ENCODE measurements at regions not wholly inside any gene's neighbourhood (a gene's known extent, or its start where the extent isn't known, plus 50 kb on each side); places are given as distances from the start of the nearest gene placed in this dataset.

DNA sequence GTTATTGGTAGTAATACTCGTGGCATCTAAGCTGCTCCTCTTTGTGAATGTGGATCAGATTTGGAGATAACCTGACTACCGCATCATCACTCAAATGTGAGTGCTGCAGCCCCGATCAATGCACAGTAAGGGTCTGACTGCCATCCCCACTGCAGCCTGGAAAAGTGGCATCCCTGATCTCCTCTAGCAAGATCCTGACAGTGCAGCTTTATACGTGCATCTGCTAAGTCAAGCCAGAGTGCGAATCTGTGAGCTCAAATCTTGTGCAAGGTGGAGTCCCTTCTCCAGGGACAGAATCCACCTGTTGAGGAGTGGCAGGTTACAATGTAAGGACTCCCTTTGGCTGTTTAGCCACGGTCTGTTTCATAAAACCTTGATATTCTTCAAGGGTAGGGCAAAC lies 215.0 kb upstream of the EXOC2 start:
- Mint-ChIP-seq H3K36me3 (ENCODE audit: low read depth) (no peaks in the 10 kb centered on the region), H3K4me3 (ENCODE audit: unreplicated experiment) (no peak overlapping the region), H3K4me1 (ENCODE audit: low read depth) (peaks cover 4% of the 10 kb centered on the region), H3K9me3 (ENCODE audit: low read depth) (no peaks in the 10 kb centered on the region), H3K27ac (ENCODE audit: unreplicated experiment) (no peak overlapping the region), H3K27me3 (ENCODE audit: low read depth) (peaks cover 20% of the 10 kb centered on the region)
- TF ChIP-seq CTCF (IDR thresholded peaks at IDR 0.05) = no peak
- DNase-seq (ENCODE audit: low spot score) = no peak

DNA sequence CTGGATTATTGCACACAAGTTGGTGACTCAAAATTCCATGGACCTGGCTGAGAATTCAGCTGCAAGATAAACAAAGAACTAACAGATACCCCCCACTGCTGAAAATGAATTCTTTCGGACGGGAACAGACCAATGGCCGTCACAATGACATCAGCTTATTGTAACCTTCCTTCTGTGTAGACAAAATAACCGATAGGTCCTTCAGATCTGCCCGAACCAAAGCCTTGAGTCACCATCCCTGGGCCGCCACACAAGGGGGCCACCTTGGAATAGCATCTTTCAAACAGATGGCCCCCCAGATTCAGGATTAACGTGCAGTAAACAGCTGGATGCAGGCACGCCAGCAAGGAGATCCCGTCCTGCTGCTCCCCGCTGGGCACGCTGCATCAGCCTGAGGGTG lies 214.0 kb upstream of the EXOC2 start:
- no peaks in the 10 kb centered on the region for H3K9me3 Mint-ChIP-seq (ENCODE audit: low read depth)
- no peak overlapping the region for H3K27ac Mint-ChIP-seq (ENCODE audit: unreplicated experiment)
- H3K27me3 Mint-ChIP-seq (ENCODE audit: low read depth) = peaks cover 17% of the 10 kb centered on the region
- no peak for DNase-seq (ENCODE audit: low spot score)
- no peaks in the 10 kb centered on the region for H3K36me3 Mint-ChIP-seq (ENCODE audit: low read depth)
- no peak for TF ChIP-seq CTCF (IDR thresholded peaks at IDR 0.05)
- H3K4me1 Mint-ChIP-seq (ENCODE audit: low read depth) = peaks cover 4% of the 10 kb centered on the region
- H3K4me3 Mint-ChIP-seq (ENCODE audit: unreplicated experiment) = no peak overlapping the region

DNA sequence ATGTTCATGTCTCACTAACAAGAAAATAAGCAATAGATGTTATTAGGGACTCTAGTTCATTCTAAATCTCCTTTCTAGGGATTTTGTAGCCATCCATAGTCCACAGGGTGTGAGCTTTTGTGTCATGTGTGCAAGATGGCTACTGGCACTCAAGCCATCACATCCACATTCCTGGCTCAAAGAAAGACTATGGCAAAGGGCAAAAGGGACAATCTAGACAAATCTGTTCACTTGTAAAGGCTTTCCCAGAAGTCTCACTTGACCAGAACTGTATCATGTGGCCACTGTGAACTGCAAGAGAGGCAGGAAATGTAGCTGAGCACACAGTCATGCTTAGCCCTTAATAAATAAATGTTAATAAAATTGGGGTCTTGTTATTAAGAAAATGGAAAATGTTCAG lies 212.6 kb upstream of the EXOC2 start:
- H3K4me1 Mint-ChIP-seq (ENCODE audit: low read depth) = peaks cover 4% of the 10 kb centered on the region
- DNase-seq (ENCODE audit: low spot score) = no peak

DNA sequence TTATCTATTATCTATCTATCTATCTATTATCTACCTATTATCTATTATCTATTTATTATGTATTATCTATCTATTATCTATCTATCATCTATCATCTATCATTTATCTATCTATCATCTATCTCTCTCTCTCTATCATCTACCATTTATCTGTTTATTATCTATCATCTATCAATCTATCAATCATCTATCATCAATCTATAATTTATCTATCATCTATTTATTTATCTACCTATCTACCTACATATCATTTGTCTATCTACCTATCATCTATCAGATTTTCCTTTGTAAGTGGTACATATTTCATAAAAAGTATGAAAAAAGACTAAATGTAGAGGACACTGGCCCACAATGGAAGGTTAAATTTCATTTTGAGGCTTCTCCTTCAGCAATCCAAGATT lies 212.1 kb upstream of the EXOC2 start:
- Mint-ChIP-seq H3K4me3 (ENCODE audit: unreplicated experiment) (no peak overlapping the region), H3K27ac (ENCODE audit: unreplicated experiment) (no peak overlapping the region), H3K9me3 (ENCODE audit: low read depth) (no peaks in the 10 kb centered on the region), H3K36me3 (ENCODE audit: low read depth) (no peaks in the 10 kb centered on the region), H3K4me1 (ENCODE audit: low read depth) (peaks cover 4% of the 10 kb centered on the region), H3K27me3 (ENCODE audit: low read depth) (peaks cover 17% of the 10 kb centered on the region)
- DNase-seq (ENCODE audit: low spot score) = no peak
- TF ChIP-seq CTCF (IDR thresholded peaks at IDR 0.05) = no peak

More for the DNA sequence above, 212.6 kb upstream of the EXOC2 start:
- Mint-ChIP-seq H3K36me3 (ENCODE audit: low read depth) (no peaks in the 10 kb centered on the region), H3K9me3 (ENCODE audit: low read depth) (no peaks in the 10 kb centered on the region), H3K4me3 (ENCODE audit: unreplicated experiment) (no peak overlapping the region), H3K27me3 (ENCODE audit: low read depth) (peaks cover 17% of the 10 kb centered on the region), H3K27ac (ENCODE audit: unreplicated experiment) (no peak overlapping the region)
- TF ChIP-seq CTCF (IDR thresholded peaks at IDR 0.05) = no peak

DNA sequence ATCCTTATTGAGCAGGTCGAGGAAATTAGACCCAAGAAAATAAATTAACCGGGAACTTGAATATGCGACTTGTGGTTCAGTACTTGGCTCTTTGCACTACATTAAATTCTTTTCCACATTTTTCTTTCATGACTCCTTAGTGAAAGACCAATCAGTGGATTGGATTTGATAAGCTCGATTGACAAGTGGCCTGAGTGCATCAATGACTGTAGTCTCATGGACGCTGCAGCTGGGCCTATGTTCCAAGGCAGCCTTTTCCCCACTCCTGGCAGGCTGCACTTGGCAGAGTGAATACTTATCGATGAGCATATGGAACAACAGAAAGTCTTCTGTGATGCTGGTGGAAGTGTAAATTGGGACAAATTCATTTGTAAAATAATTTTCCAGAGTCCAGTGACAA lies 210.8 kb upstream of the EXOC2 start:
- TF ChIP-seq CTCF (IDR thresholded peaks at IDR 0.05) = no peak
- Mint-ChIP-seq H3K27me3 (ENCODE audit: low read depth) (peaks cover 17% of the 10 kb centered on the region), H3K36me3 (ENCODE audit: low read depth) (no peaks in the 10 kb centered on the region), H3K9me3 (ENCODE audit: low read depth) (no peaks in the 10 kb centered on the region), H3K4me3 (ENCODE audit: unreplicated experiment) (no peak overlapping the region), H3K4me1 (ENCODE audit: low read depth) (peaks cover 4% of the 10 kb centered on the region), H3K27ac (ENCODE audit: unreplicated experiment) (no peak overlapping the region)
- DNase-seq (ENCODE audit: low spot score) = no peak

Measured in chondrocyte (in vitro differentiated cells).